Activated T-helper 17 cell treated with anti-CD3 and anti-CD28 coated beads, Interleukin-2, amount 50 U/mL, for 72 hours (primary cell): ENCODE measurements at regions not wholly inside any gene's neighbourhood (a gene's known extent, or its start where the extent isn't known, plus 50 kb on each side); places are given as distances from the start of the nearest gene placed in this dataset.
"Not testable (repeated sequence)": the region's sequence is repeated elsewhere in the genome, so short reads cannot be mapped to it uniquely, and the experiment has no call there.

Experiments used
- ATAC-seq: fragments of 150-1000 bp; cut with Tn5 transposase; replicated peaks from 2 replicates; pipeline ENCODE4 v1.10.0; 2021; ENCODE audit warnings: mild to moderate bottlenecking, moderate library complexity
- H3K27ac Mint-ChIP-seq: one replicate; pipeline ENCODE4 v1.8.0; 2022; ENCODE audit warnings: mixed read lengths
- H3K27me3 Mint-ChIP-seq: one replicate; pipeline ENCODE4 v1.8.0; 2022; ENCODE audit warnings: mixed read lengths
- H3K36me3 Mint-ChIP-seq: one replicate; pipeline ENCODE4 v1.8.0; 2022; ENCODE audit warnings: low read depth, mild to moderate bottlenecking, mixed read lengths
- H3K4me1 Mint-ChIP-seq: one replicate; pipeline ENCODE4 v1.8.0; 2022; ENCODE audit warnings: mixed read lengths
- H3K4me3 Mint-ChIP-seq: one replicate; pipeline ENCODE4 v1.8.0; 2022; ENCODE audit warnings: mild to moderate bottlenecking, mixed read lengths
- H3K9me3 Mint-ChIP-seq: one replicate; pipeline ENCODE4 v1.8.0; 2022; ENCODE audit warnings: mixed read lengths

- no peak overlapping the region for H3K27ac Mint-ChIP-seq
- H3K36me3 Mint-ChIP-seq, result no peaks in the 10 kb centered on the region
- H3K4me3 Mint-ChIP-seq, result no peak overlapping the region
- peak; percentile 80 for ATAC-seq
- no peaks in the 10 kb centered on the region for H3K4me1 Mint-ChIP-seq
- peaks cover 24% of the 10 kb centered on the region for H3K27me3 Mint-ChIP-seq
- no peaks in the 10 kb centered on the region for H3K9me3 Mint-ChIP-seq
Measured at GRCh38 chr16:26816885-26817571, 249.7 kb upstream of the C16orf82 start.

GRCh38 chr16:26818393-26818792, 248.3 kb upstream of the C16orf82 start:
- no peak overlapping the region for H3K4me3 Mint-ChIP-seq
- no peak for ATAC-seq
- H3K9me3 Mint-ChIP-seq, result no peaks in the 10 kb centered on the region
- peaks cover 24% of the 10 kb centered on the region for H3K27me3 Mint-ChIP-seq
- H3K4me1 Mint-ChIP-seq, result no peaks in the 10 kb centered on the region
- H3K36me3 Mint-ChIP-seq, result no peaks in the 10 kb centered on the region
- no peak overlapping the region for H3K27ac Mint-ChIP-seq

DNA sequence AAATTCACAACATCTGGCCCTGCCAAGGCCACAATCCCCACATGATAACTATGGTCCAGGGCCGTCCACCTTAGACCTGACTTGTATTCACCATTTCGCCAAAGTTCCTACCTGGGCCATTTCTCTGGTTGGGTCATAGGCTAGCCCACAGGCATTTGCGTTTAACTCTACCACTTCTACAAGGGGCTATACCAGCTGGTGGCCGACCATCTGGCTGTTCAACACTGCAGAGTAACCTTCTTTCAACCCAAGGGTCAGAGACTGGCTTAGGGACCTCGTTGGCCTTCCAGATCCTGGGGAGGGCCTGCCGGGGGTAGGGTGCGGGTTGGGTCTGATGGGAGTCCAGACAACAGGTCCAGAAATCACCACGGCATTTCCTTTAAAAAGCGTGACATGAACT, 242.3 kb upstream of the C16orf82 start:
- ATAC-seq, result no peak
- H3K36me3 Mint-ChIP-seq, result no peaks in the 10 kb centered on the region

GRCh38 chr16:26826500-26826899, 240.2 kb upstream of the C16orf82 start:
- Mint-ChIP-seq H3K27me3 (peaks cover 36% of the 10 kb centered on the region), H3K36me3 (no peaks in the 10 kb centered on the region), H3K27ac (no peak overlapping the region), H3K4me1 (no peaks in the 10 kb centered on the region), H3K9me3 (no peaks in the 10 kb centered on the region), H3K4me3 (no peak overlapping the region)
- no peak for ATAC-seq

More for the DNA sequence above, 242.3 kb upstream of the C16orf82 start:
- H3K4me3 Mint-ChIP-seq, result no peak overlapping the region
- H3K9me3 Mint-ChIP-seq, result no peaks in the 10 kb centered on the region
- no peaks in the 10 kb centered on the region for H3K4me1 Mint-ChIP-seq
- H3K27ac Mint-ChIP-seq, result no peak overlapping the region
- H3K27me3 Mint-ChIP-seq, result peaks cover 30% of the 10 kb centered on the region

DNA sequence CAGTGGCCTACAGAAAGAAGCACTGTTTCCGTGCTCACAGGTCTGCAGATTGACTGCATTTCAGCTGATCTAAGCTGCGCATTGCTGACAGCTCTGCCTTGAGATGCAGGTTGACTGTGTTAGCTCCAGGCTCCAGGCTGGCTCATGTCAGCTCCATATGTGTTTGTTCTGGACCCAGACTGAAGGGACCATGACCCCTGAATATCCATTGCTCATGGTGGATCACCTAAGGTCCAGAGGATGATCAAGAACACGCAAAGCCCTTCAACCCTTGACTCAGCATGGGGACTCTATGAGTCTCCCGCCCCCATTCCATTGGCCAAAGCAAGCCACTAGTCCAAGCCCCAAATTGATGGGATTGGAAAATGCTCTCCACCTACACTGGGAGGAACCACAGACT, 239.3 kb upstream of the C16orf82 start:
- Mint-ChIP-seq H3K36me3 (no peaks in the 10 kb centered on the region), H3K27ac (no peak overlapping the region), H3K4me3 (no peak overlapping the region), H3K27me3 (peaks cover 42% of the 10 kb centered on the region), H3K4me1 (no peaks in the 10 kb centered on the region), H3K9me3 (no peaks in the 10 kb centered on the region)
- ATAC-seq, result no peak

- peaks cover 5% of the 10 kb centered on the region for H3K9me3 Mint-ChIP-seq
- no peaks in the 10 kb centered on the region for H3K4me1 Mint-ChIP-seq
- H3K36me3 Mint-ChIP-seq, result no peaks in the 10 kb centered on the region
- no peak for ATAC-seq
- H3K27ac Mint-ChIP-seq, result no peak overlapping the region
- no peak overlapping the region for H3K4me3 Mint-ChIP-seq
- peaks cover 44% of the 10 kb centered on the region for H3K27me3 Mint-ChIP-seq
Measured at GRCh38 chr16:26830428-26831127, 236.1 kb upstream of the C16orf82 start.

- not testable (repeated sequence) for H3K4me1 Mint-ChIP-seq, ATAC-seq, H3K36me3 Mint-ChIP-seq, H3K9me3 Mint-ChIP-seq, H3K4me3 Mint-ChIP-seq, H3K27ac Mint-ChIP-seq
- peaks cover 22% of the 10 kb centered on the region for H3K27me3 Mint-ChIP-seq
Measured at GRCh38 chr16:26836114-26836513, 230.6 kb upstream of the C16orf82 start.

DNA sequence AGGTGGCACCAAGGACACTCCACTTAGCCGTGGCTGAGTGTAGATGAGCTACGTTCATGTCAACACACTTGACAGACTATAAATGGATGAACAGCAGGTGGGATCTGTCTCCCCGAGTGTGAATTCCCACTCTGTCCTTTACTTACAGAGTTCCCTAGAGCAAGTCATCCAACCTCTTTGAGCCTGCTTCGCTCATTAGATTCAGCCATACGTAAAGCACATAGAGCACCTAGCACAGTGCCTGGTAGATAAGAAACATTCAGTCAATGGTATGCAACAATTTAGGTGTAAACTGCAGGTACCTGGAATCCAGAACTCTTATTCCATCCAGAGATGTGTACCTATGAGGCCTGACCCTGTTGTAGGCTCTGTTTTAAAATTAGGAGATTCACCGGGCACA, 227.8 kb upstream of the C16orf82 start:
- Mint-ChIP-seq H3K27me3 (peaks cover 9% of the 10 kb centered on the region), H3K27ac (no peak overlapping the region), H3K4me1 (no peaks in the 10 kb centered on the region), H3K4me3 (no peak overlapping the region), H3K9me3 (peaks cover 2% of the 10 kb centered on the region), H3K36me3 (no peaks in the 10 kb centered on the region)
- ATAC-seq, result no peak

DNA sequence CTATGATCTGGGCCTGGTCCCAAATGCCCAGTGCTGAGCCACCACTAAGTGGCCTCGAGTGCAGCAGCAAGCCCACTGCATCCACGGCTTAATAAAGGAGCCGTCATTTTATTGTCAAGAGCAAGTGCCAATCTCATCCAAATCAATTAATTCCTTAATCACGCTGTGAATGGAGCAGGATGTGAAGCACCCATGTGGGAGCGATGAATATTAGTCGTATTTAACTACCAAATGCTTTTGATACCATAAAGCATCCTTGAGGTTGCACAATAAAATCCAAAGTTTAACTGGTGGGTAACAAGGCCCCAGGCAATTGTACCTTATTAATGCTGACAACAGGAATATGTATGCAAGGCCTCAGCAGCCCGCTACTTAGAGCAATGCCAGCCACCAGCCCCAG, 226.0 kb upstream of the C16orf82 start:
- Mint-ChIP-seq H3K4me1 (no peaks in the 10 kb centered on the region), H3K36me3 (no peaks in the 10 kb centered on the region), H3K4me3 (no peak overlapping the region), H3K27ac (no peak overlapping the region), H3K9me3 (no peaks in the 10 kb centered on the region), H3K27me3 (peaks cover 11% of the 10 kb centered on the region)
- ATAC-seq, result no peak

DNA sequence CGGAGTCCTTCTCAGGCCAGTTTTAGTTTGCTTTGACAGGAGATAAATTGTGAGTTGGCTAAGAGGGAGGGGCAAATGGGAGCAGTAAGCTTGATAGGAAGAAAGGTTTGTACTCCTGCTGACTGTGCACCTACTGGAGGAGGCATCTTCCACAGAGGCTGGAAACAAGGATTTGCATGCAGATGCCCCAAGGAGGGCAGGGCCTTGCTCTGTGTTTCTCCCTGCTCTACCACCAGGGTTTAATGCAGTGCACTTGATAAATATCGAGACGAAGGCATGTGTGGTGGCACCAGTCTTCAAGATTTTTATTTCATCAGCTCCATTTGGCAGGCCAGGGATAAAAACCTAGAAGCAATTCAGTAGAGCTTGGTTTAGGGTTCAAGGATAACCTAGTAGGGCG, 210.5 kb upstream of the C16orf82 start:
- no peak overlapping the region for H3K27ac Mint-ChIP-seq
- H3K36me3 Mint-ChIP-seq, result no peaks in the 10 kb centered on the region
- ATAC-seq, result no peak
- no peak overlapping the region for H3K4me3 Mint-ChIP-seq
- H3K27me3 Mint-ChIP-seq, result peaks cover 10% of the 10 kb centered on the region
- H3K4me1 Mint-ChIP-seq, result no peaks in the 10 kb centered on the region
- peaks cover 12% of the 10 kb centered on the region for H3K9me3 Mint-ChIP-seq

GRCh38 chr16:26856791-26857190, 209.9 kb upstream of the C16orf82 start:
- H3K27ac Mint-ChIP-seq, result no peak overlapping the region
- no peaks in the 10 kb centered on the region for H3K4me1 Mint-ChIP-seq
- peaks cover 10% of the 10 kb centered on the region for H3K27me3 Mint-ChIP-seq
- H3K4me3 Mint-ChIP-seq, result no peak overlapping the region
- H3K9me3 Mint-ChIP-seq, result peaks cover 13% of the 10 kb centered on the region
- H3K36me3 Mint-ChIP-seq, result no peaks in the 10 kb centered on the region
- no peak for ATAC-seq

- H3K36me3 Mint-ChIP-seq, result no peaks in the 10 kb centered on the region
- H3K4me1 Mint-ChIP-seq, result no peaks in the 10 kb centered on the region
- no peak overlapping the region for H3K27ac Mint-ChIP-seq
- H3K27me3 Mint-ChIP-seq, result peaks cover 10% of the 10 kb centered on the region
- peaks cover 13% of the 10 kb centered on the region for H3K9me3 Mint-ChIP-seq
- ATAC-seq, result no peak
- no peak overlapping the region for H3K4me3 Mint-ChIP-seq
Measured at GRCh38 chr16:26857371-26857770, 209.4 kb upstream of the C16orf82 start.

DNA sequence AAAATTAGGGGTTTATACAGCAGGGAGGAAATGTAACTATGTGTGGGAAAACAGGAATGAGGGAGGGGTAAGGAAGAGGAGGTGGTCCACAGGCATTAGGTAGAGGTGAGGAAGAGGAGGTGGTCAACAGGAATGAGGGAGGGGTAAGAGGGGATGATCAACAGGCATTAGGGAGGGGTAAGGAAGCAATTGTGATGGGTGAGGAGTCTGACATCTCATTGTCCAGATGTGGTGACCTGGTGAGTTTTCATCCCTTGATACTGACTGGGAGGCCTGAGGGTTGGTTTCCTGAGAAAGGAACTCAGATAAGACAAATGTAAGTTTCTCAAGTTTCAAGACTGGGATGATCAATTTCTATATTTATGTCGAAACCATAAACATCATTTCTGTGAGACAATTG, 206.2 kb upstream of the C16orf82 start:
- Mint-ChIP-seq H3K4me1 (no peaks in the 10 kb centered on the region), H3K27me3 (peaks cover 6% of the 10 kb centered on the region), H3K36me3 (no peaks in the 10 kb centered on the region), H3K27ac (no peak overlapping the region), H3K4me3 (no peak overlapping the region), H3K9me3 (peaks cover 13% of the 10 kb centered on the region)
- no peak for ATAC-seq

GRCh38 chr16:26863931-26864330, 202.8 kb upstream of the C16orf82 start:
- no peak overlapping the region for H3K27ac Mint-ChIP-seq
- H3K9me3 Mint-ChIP-seq, result peaks cover 13% of the 10 kb centered on the region
- peaks cover 20% of the 10 kb centered on the region for H3K27me3 Mint-ChIP-seq
- no peaks in the 10 kb centered on the region for H3K36me3 Mint-ChIP-seq
- ATAC-seq, result no peak
- no peaks in the 10 kb centered on the region for H3K4me1 Mint-ChIP-seq
- no peak overlapping the region for H3K4me3 Mint-ChIP-seq

DNA sequence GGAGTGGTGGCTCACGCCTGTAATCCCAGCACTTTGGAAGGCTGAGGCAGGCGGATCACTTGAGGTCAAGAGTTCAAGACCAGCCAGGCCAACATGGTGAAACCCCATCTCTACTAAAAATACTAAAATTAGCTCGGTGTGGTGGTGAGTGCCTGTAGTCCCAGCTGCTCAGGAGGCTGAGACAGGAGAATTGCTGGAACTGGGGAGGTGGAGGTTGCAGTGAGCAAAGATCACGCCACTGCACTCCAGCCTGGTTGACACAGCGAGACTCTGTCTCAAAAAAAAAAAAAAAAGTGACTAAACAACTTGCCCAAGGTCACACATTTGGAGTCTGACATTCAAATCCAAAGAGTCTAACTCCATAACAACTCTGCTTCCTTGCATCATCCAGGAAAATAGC, 192.4 kb upstream of the C16orf82 start:
- not testable (repeated sequence) for H3K4me1 Mint-ChIP-seq, ATAC-seq, H3K27ac Mint-ChIP-seq, H3K4me3 Mint-ChIP-seq, H3K36me3 Mint-ChIP-seq, H3K9me3 Mint-ChIP-seq
- peaks cover 12% of the 10 kb centered on the region for H3K27me3 Mint-ChIP-seq
